ENCODE measurements at regions not wholly inside any gene's neighbourhood (a gene's known extent, or its start where the extent isn't known, plus 50 kb on each side); places are given as distances from the start of the nearest gene placed in this dataset.

DNA sequence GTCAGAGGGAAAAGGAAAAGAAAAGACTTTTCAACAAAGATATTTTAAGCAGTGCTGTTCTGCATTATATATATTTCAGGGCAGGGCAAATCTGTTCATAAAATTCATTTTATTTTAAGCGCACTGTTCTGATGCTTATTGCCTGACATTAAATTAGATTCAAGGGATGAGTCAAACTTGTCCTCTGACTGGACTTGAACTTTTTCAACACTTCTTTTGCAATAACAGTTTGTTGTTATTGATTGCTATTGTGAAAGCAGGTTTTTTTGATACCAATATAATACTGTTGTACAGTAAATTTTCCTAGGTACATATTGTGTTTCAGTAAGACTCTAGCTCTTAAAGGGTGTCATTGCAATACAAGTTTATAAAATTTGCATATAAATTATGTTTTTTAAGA, 481.3 kb downstream of the NAF1 start:
- ChIA-PET POLR2A (ENCODE audit: low non-redundant PET) (no interaction called here), CTCF (interaction anchor here (0.6 kb wide), 1 partner anchor 596 kb away, joined by 3 read pairs; no protein-coding TSS in a partner anchor)
- DNase-seq (ENCODE audit: low spot score): no peak
- no peak for TF ChIP-seq CTCF (conservative IDR thresholded peaks at IDR 0.05; ENCODE audit: low read depth)
- H3K27ac ChIP-seq: no peak overlapping the region

- no peak overlapping the region for H3K27ac ChIP-seq
- no peak for DNase-seq (ENCODE audit: low spot score)
- TF ChIP-seq CTCF (conservative IDR thresholded peaks at IDR 0.05; ENCODE audit: low read depth): no peak
- ChIA-PET CTCF (interaction anchor here (0.6 kb wide), 1 partner anchor 597 kb away, joined by 3 read pairs; no protein-coding TSS in a partner anchor), POLR2A (ENCODE audit: low non-redundant PET) (no interaction called here)
These were observed 481.7 kb downstream of the NAF1 start for GRCh38 chr4:162684998-162685397.

DNA sequence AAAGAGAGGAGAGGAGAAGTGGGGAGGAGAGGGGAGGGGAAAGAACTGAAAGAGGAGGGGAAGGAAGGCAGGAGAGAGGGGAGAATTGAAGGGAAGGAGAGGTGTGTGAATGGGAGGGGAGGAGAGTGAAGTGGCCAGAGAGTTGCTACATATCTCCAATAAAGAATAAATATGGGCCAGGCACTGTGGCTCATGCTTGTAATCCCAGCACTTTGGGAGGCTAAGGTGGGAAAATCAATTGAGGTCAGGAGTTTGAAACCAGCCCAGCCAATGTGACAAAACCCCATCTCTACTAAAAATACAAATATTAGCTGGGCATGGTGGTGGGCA, 482.4 kb downstream of the NAF1 start:
- CTCF ChIA-PET: interaction anchor here (0.7 kb wide), 1 partner anchor 207 kb away, joined by 6 read pairs; no protein-coding TSS in a partner anchor
- POLR2A ChIA-PET (ENCODE audit: low non-redundant PET): no interaction called here
- no peak for TF ChIP-seq CTCF (conservative IDR thresholded peaks at IDR 0.05; ENCODE audit: low read depth)
- DNase-seq (ENCODE audit: low spot score): no peak
- no peak overlapping the region for H3K27ac ChIP-seq

GRCh38 chr4:162683659-162684370, 482.9 kb downstream of the NAF1 start:
- DNase-seq (ENCODE audit: low spot score): no peak
- no peak overlapping the region for H3K27ac ChIP-seq
- ChIA-PET POLR2A (ENCODE audit: low non-redundant PET) (no interaction called here), CTCF (interaction anchor here (0.7 kb wide), 1 partner anchor 207 kb away, joined by 6 read pairs; no protein-coding TSS in a partner anchor)
- TF ChIP-seq CTCF (conservative IDR thresholded peaks at IDR 0.05; ENCODE audit: low read depth): no peak

DNA sequence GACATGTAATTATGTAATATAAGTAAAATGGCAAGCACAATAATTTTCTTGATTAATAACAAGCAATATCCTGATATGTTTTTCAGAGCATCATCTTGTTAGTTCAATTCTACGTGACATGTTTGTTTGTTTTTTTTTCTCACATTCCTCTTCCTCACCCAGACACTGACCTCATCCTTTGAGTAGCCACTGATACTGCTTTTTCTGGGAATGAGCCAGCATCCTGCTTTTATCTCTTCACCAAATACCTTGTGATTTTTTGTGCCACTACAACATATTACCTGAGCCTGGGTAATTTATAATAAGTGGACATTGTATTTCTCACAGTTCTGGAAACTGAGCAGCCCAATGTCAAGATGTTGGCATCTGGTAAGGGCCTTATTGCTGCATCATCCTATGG, 484.0 kb downstream of the NAF1 start:
- no peak for DNase-seq (ENCODE audit: low spot score)
- TF ChIP-seq CTCF (conservative IDR thresholded peaks at IDR 0.05; ENCODE audit: low read depth): no peak
- ChIA-PET CTCF (no interaction called here), POLR2A (ENCODE audit: low non-redundant PET) (no interaction called here)
- no peak overlapping the region for H3K27ac ChIP-seq

GRCh38 chr4:162681212-162681611, 485.5 kb downstream of the NAF1 start:
- TF ChIP-seq CTCF (conservative IDR thresholded peaks at IDR 0.05; ENCODE audit: low read depth): no peak
- DNase-seq (ENCODE audit: low spot score): no peak
- CTCF ChIA-PET: no interaction called here
- no peak overlapping the region for H3K27ac ChIP-seq
- POLR2A ChIA-PET (ENCODE audit: low non-redundant PET): no interaction called here

Measured in RWPE1 (cell line).